Retinal pigment epithelial cell (primary cell): ENCODE measurements at regions not wholly inside any gene's neighbourhood (a gene's known extent, or its start where the extent isn't known, plus 50 kb on each side); places are given as distances from the start of the nearest gene placed in this dataset.

Experiments
- DNase-seq: peaks from one replicate; pipeline ENCODE4 v3.0.0-alpha.2; 2010; ENCODE audit warnings: low read depth
- H3K4me3 ChIP-seq: 2 replicates; pipeline ENCODE4 v1.5.1; 2011; ENCODE audit warnings: mild to moderate bottlenecking, low read length, control low read depth, moderate library complexity
- TF ChIP-seq, protein P1 (sequence below): conservative IDR thresholded peaks from 2 replicates; pipeline ENCODE4 v1.5.1; 2011; ENCODE audit warnings: low read depth, low read length, control low read depth, inconsistent platforms

DNA sequence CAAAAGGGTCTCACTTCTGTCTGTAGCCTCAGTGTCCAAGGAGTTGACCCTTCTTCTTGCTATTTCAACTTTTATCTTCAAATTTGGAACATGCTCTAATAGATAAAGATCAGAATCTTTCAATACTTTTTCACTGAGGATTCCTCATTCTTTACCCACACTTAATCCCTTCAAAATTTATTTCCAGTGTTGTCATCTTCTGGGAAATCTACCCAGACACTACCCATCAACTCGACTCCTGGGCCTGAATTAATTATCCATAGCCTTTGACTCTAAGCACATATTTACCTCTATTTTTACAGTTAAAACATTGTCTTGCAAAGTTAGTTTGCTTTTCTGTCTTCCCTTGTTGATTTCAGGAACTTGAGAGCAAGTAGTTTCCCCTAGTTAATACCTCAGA, 1022.5 kb downstream of the PCDH9 start:
- TF ChIP-seq, protein P1, sequence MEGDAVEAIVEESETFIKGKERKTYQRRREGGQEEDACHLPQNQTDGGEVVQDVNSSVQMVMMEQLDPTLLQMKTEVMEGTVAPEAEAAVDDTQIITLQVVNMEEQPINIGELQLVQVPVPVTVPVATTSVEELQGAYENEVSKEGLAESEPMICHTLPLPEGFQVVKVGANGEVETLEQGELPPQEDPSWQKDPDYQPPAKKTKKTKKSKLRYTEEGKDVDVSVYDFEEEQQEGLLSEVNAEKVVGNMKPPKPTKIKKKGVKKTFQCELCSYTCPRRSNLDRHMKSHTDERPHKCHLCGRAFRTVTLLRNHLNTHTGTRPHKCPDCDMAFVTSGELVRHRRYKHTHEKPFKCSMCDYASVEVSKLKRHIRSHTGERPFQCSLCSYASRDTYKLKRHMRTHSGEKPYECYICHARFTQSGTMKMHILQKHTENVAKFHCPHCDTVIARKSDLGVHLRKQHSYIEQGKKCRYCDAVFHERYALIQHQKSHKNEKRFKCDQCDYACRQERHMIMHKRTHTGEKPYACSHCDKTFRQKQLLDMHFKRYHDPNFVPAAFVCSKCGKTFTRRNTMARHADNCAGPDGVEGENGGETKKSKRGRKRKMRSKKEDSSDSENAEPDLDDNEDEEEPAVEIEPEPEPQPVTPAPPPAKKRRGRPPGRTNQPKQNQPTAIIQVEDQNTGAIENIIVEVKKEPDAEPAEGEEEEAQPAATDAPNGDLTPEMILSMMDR, result no peak
- H3K4me3 ChIP-seq, result no peak overlapping the region
- no peak for DNase-seq

DNA sequence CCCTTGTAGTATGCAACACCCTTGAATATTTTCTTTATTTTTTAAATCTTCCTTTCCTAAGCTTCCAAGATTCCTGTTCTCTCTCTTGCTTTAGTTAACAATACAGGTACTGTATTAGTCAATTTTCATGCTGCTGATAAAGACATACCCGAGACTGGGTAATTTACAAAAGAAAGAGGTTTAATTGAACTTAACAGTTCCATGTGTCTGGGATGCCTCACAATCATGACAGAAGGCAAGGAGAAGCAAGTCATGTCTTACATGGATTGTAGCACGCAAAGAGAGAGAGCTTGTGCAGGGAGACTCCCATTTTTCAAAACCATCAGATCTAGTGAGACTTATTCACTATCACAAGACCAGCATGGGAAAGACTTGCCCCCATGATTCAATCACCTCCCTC, 1024.3 kb downstream of the PCDH9 start:
- TF ChIP-seq, protein P1, result no peak
- DNase-seq, result no peak

DNA sequence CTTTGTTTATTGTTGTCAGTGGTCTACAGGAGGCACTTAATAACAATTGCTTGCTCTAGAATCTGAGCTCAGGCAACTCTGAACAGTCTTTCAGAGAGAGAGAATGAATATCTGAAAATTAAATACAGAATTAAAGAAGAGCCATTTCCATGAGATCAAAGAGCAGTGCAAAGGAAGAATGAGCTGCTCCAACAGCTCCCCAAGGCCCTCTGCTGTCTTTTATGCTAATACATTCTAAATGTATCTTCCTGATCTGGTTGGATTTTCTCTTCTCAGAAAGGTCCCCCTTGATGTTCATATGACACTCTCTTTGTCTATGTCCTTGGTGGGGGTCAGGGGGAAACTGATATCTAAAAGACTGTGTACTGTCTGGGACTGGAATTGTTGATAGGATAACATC, 1029.6 kb downstream of the PCDH9 start:
- no peak for DNase-seq

More for the DNA sequence above, 1024.3 kb downstream of the PCDH9 start:
- H3K4me3 ChIP-seq, result no peak overlapping the region

DNA sequence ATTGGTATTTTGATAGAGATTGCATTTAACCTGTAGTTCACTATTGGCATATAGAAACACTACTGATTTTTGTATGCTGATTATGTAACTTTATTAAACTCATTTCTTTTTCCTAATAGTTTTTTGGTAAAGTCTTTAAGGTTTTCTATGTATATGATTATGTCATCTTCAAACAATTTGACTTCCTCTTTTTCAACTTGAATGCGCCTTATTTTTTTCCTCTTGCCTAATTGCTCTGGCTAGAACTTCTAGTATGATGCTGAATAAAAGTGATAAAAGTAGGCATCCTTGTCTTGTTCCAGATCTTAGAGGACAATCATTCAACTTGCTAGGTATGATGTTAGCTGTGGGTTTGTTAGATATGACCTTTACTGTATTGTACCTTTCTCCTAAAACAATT, 1034.9 kb downstream of the PCDH9 start:
- no peak for DNase-seq
- TF ChIP-seq, protein P1, result no peak

More for the DNA sequence above, 1029.6 kb downstream of the PCDH9 start:
- TF ChIP-seq, protein P1, result no peak
- no peak overlapping the region for H3K4me3 ChIP-seq

DNA sequence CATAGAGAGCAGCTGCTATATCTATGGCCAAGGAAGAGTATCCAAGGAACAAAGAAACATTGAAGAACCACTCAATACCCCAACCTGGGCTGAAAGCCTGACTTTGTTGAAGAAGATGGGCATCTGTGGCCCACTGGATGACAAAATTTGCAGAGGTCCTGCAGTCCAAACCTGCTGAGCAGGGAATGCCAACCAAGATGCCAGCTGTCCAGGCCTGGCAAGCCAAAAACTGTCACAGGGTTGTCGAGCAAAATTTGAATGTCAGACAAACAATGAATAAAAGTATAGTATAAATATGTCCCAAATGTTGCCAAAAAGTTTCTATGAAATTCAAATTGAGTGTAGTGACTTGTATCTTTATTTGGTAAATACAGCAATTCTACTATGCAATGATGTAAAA, 1040.2 kb downstream of the PCDH9 start:
- no peak overlapping the region for H3K4me3 ChIP-seq
- TF ChIP-seq, protein P1, result no peak
- no peak for DNase-seq

More for the DNA sequence above, 1034.9 kb downstream of the PCDH9 start:
- no peak overlapping the region for H3K4me3 ChIP-seq

DNA sequence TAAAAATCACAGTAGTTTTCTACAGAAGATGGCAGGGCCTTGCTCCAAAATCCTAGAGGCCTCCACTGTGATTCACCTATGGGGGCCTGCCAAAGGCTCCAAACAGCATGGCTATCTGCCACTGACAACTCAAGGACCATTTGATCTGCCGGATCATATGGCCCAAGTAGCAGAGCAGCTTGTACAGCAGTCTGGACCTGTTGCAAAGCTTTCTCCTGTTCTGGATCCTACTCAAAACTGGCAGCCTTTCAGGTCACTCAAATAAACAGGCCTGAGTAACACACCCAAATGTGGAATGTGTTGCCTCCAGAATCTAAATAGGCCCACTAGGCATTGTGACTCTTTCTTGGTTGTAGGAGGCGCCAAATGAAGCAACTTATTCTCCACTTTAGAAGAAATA, 1049.3 kb downstream of the PCDH9 start:
- no peak for DNase-seq
- TF ChIP-seq, protein P1, result no peak
- H3K4me3 ChIP-seq, result no peak overlapping the region

DNA sequence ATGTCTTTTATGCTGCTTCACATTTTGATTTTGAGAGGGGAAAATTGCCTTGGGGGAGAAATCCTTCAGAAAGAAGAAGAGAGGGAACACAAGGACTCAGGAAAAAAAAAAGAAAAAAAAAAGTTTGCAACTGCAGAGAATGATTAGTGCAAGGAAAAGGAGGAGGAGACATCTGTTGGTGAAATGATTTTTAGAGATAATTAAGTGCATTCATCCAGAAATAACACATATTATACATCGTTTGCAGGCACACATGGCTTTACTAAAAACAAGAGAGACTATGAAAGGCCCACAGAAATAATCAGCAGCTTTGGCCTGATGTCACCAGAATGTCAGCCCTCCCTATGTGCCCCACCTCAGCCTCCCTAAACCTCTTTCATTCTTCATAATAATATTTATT, 1058.2 kb downstream of the PCDH9 start:
- no peak overlapping the region for H3K4me3 ChIP-seq
- TF ChIP-seq, protein P1, result no peak
- DNase-seq, result no peak
